ENCODE measurements at regions not wholly inside any gene's neighbourhood (a gene's known extent, or its start where the extent isn't known, plus 50 kb on each side); places are given as distances from the start of the nearest gene placed in this dataset.

GRCh38 chr3:194861375-194861774 lies 175.7 kb downstream of the FAM43A start (continued):
- TF ChIP-seq, protein P1, sequence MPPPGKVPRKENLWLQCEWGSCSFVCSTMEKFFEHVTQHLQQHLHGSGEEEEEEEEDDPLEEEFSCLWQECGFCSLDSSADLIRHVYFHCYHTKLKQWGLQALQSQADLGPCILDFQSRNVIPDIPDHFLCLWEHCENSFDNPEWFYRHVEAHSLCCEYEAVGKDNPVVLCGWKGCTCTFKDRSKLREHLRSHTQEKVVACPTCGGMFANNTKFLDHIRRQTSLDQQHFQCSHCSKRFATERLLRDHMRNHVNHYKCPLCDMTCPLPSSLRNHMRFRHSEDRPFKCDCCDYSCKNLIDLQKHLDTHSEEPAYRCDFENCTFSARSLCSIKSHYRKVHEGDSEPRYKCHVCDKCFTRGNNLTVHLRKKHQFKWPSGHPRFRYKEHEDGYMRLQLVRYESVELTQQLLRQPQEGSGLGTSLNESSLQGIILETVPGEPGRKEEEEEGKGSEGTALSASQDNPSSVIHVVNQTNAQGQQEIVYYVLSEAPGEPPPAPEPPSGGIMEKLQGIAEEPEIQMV (CRISPR knock-in tag; IDR thresholded peaks at IDR 0.05; ENCODE audit: low read depth): no peak
- no peak for TF ChIP-seq SSRP1 (CRISPR knock-in tag; IDR thresholded peaks at IDR 0.05)
- TF ChIP-seq ZNF644 (CRISPR knock-in tag; IDR thresholded peaks at IDR 0.05; ENCODE audit: low read depth): no peak
- TF ChIP-seq ZNF160 (CRISPR knock-in tag; IDR thresholded peaks at IDR 0.05): no peak

DNA sequence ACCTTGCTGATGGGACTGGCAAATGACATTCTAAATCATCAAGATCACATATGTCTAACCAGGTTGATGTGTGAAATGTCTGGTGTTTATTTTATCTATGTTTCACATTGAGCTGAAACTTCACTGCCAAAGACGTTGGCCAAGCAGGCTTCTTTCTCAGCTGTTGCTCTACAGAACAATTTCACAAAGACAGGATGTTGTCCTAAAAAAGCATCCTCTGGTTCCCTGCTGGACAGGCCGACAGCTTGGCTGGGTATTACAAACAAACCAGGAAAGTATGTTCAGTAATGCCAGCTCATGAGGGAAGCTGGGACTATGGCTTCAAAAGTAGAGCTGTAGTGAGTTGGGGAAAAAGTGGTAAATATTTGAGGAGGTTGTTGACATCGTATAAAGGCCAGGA lies 179.4 kb downstream of the FAM43A start:
- 0% methylated on average over 3 of the region's 3 CpGs for WGBS (ENCODE audit: low lambda C conversion rate)
- intact Hi-C loops (cut with micrococcal nuclease; ENCODE audit: unreplicated experiment): no loop called here
- BruUV-seq (replicated peaks): no TSS peak
- ChIA-PET CTCF (ENCODE audit: low intra/inter-chr PET ratio, low total read pairs) (no interaction called here), POLR2A (no interaction called here)
- no peaks in the 10 kb centered on the region; the same call in 1 of the 2 replicates for H3K9me3 ChIP-seq (ENCODE audit: low read length)
- no peak overlapping the region for H3K9ac ChIP-seq (ENCODE audit: insufficient read depth, low read depth, low read length)
- H4K20me1 ChIP-seq (ENCODE audit: insufficient read depth, low read length): no peaks in the 10 kb centered on the region
- FAIRE-seq: no peak
- H3K27me3 ChIP-seq (ENCODE audit: control insufficient read depth in 1 of 2, insufficient read depth in 2 of 2, low read length in 2 of 2): peaks cover 2 to 31% of the 10 kb centered on the region in 2 experiments; a peak in 3 of 5 replicates
- H3K4me2 ChIP-seq (ENCODE audit: low read depth, low read length): no peak overlapping the region
- TF ChIP-seq ZNF510 (CRISPR knock-in tag; IDR thresholded peaks at IDR 0.05; ENCODE audit: low read depth) (no peak), IRX3 (CRISPR knock-in tag; IDR thresholded peaks at IDR 0.05; ENCODE audit: borderline replicate concordance, low read depth) (no peak), NFATC3 (CRISPR knock-in tag; IDR thresholded peaks at IDR 0.05) (no peak), CENPX (CRISPR knock-in tag; IDR thresholded peaks at IDR 0.05) (no peak), ZNF354B (CRISPR knock-in tag; IDR thresholded peaks at IDR 0.05) (no peak), ZNF142 (CRISPR knock-in tag; IDR thresholded peaks at IDR 0.05) (no peak), IKZF4 (CRISPR knock-in tag; IDR thresholded peaks at IDR 0.05; ENCODE audit: borderline replicate concordance, low read depth, not compliant biosample characterization) (no peak)
- TF ChIP-seq, protein P2, sequence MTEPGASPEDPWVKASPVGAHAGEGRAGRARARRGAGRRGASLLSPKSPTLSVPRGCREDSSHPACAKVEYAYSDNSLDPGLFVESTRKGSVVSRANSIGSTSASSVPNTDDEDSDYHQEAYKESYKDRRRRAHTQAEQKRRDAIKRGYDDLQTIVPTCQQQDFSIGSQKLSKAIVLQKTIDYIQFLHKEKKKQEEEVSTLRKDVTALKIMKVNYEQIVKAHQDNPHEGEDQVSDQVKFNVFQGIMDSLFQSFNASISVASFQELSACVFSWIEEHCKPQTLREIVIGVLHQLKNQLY (CRISPR knock-in tag; IDR thresholded peaks at IDR 0.05): no peak
- no peaks in the 10 kb centered on the region for H3K4me1 ChIP-seq (ENCODE audit: insufficient read depth, low read length)
- no peak for DNase-seq (ENCODE audit: low spot score)
- H3K79me2 ChIP-seq (ENCODE audit: insufficient read depth, low read length): no peaks in the 10 kb centered on the region
- in situ Hi-C loops (cut with HindIII; ENCODE audit: extremely low pct_ligation_motif_present, low pct_unique_long_range_greater_than_20kb): no loop called here
- no peak overlapping the region for H3K4me3 ChIP-seq (replicated peaks in 1 of 3; ENCODE audit: insufficient read depth in 1 of 3, low read depth in 2 of 3, low read length in 3 of 3)
- no peak overlapping the region for H2AFZ ChIP-seq (ENCODE audit: low read length)
- no peak for ATAC-seq
- no peaks in the 10 kb centered on the region for H3K36me3 ChIP-seq (replicated peaks in 1 of 2; ENCODE audit: control insufficient read depth in 1 of 2, insufficient read depth in 2 of 2, low read length in 2 of 2)
- H3K27ac ChIP-seq (ENCODE audit: extremely low read length, insufficient read depth, low read length): no peak overlapping the region
